HG02840 (cell line): ENCODE measurements at regions not wholly inside any gene's neighbourhood (a gene's known extent, or its start where the extent isn't known, plus 50 kb on each side); places are given as distances from the start of the nearest gene placed in this dataset.
A peak's percentile ranks its signal among the peaks of the same experiment; 100 is the strongest.
"Not testable (repeated sequence)": the region's sequence is repeated elsewhere in the genome, so short reads cannot be mapped to it uniquely, and the experiment has no call there.

Source experiments
- ATAC-seq: cut with Tn5 transposase; IDR thresholded peaks from one replicate; pipeline ENCODE4 v1.9.1; 2021; ENCODE audit warnings: mild to moderate bottlenecking, moderate library complexity, moderate number of reproducible peaks; ENCODE audit not compliant: unreplicated experiment, low FRiP score

GRCh38 chr18:56286775-56287325 lies 351.5 kb downstream of the TXNL1 start:
- no peak for ATAC-seq

GRCh38 chr18:56285387-56286065 lies 352.9 kb downstream of the TXNL1 start:
- no peak for ATAC-seq

GRCh38 chr18:56284319-56284718 lies 354.1 kb downstream of the TXNL1 start:
- no peak for ATAC-seq

GRCh38 chr18:56283316-56283715 lies 355.1 kb downstream of the TXNL1 start:
- ATAC-seq = no peak

GRCh38 chr18:56282234-56283104 lies 355.9 kb downstream of the TXNL1 start:
- ATAC-seq = no peak

- not testable (repeated sequence) for ATAC-seq
These were observed 358.6 kb downstream of the TXNL1 start for GRCh38 chr18:56279816-56280215.

- no peak for ATAC-seq
These were observed 359.9 kb downstream of the TXNL1 start for GRCh38 chr18:56278421-56279003.

GRCh38 chr18:56276466-56276865 lies 361.9 kb downstream of the TXNL1 start:
- no peak for ATAC-seq

GRCh38 chr18:56273541-56274219 lies 364.7 kb downstream of the TXNL1 start:
- no peak for ATAC-seq

GRCh38 chr18:56270671-56271250 lies 367.6 kb downstream of the TXNL1 start:
- ATAC-seq = no peak

GRCh38 chr18:56269958-56270357 lies 368.4 kb downstream of the TXNL1 start:
- no peak for ATAC-seq

- ATAC-seq = no peak
These were observed 369.4 kb downstream of the TXNL1 start for GRCh38 chr18:56268952-56269351.

GRCh38 chr18:56267334-56267733 lies 371.1 kb downstream of the TXNL1 start:
- ATAC-seq = no peak

- no peak for ATAC-seq
These were observed 380.2 kb downstream of the TXNL1 start for GRCh38 chr18:56258178-56258577.

GRCh38 chr18:56257205-56257604 lies 381.2 kb downstream of the TXNL1 start:
- no peak for ATAC-seq

GRCh38 chr18:56256659-56257058 lies 381.7 kb downstream of the TXNL1 start:
- no peak for ATAC-seq

GRCh38 chr18:56255381-56255780 lies 383.0 kb downstream of the TXNL1 start:
- ATAC-seq = no peak

GRCh38 chr18:56252456-56252855 lies 385.9 kb downstream of the TXNL1 start:
- ATAC-seq = no peak

GRCh38 chr18:56248610-56249235 lies 389.7 kb downstream of the TXNL1 start:
- peak; percentile 92 for ATAC-seq

- ATAC-seq = no peak
These were observed 391.5 kb downstream of the TXNL1 start for GRCh38 chr18:56246916-56247315.
